HCT116 (cell line): ENCODE measurements at regions not wholly inside any gene's neighbourhood (a gene's known extent, or its start where the extent isn't known, plus 50 kb on each side); places are given as distances from the start of the nearest gene placed in this dataset.

ENCODE experiments used
- ATAC-seq: fragments of 200-7000 bp; cut with Tn5 transposase; 2 replicates; pipeline ENCODE4 v1.9.1; 2020; ENCODE audit warnings: mild to moderate bottlenecking, moderate library complexity
- BruUV-seq: library from RNA; stranded (reverse); fragments of 400-500 nt; replicated peaks from 2 replicates; lab custom pipeline; 2021; lab: Mats Ljungman, UMichigan
- CTCF ChIA-PET: fragments of 300-600 bp; sonication (Branson Sonifier 250); formaldehyde crosslinking; loops from one replicate; lab custom pipeline; 2021; ENCODE audit warnings: antibody characterized with exemption; lab: Charles Lee
- POLR2A ChIA-PET: fragments of 300-600, 350-600 bp; sonication (Branson Sonifier 250); formaldehyde crosslinking; loops from one replicate; lab custom pipeline; 2021; ENCODE audit warnings: antibody characterized with exemption; lab: Charles Lee
- RAD21 ChIA-PET, 2 experiments: fragments of 300-600 bp; sonication (Branson Sonifier 250); formaldehyde crosslinking; loops; one replicate each; lab custom pipeline; 2023; ENCODE audit warnings: low total read pairs in 2 of 2; ENCODE audit not compliant: uncharacterized antibody in 2 of 2, unreplicated experiment in 2 of 2, low non-redundant PET in 1 of 2; lab: Charles Lee
- DNase-seq: peaks from one replicate; pipeline ENCODE4 v3.0.0-alpha.2; 2010; ENCODE audit warnings: low read depth, low spot score
- H2AFZ ChIP-seq: fragments of 200-600 bp; shearing (Covaris generic), sonication (generic); 2 replicates; pipeline ENCODE4 v1.6.1; 2017; ENCODE audit warnings: low read depth, mixed run types, mixed read lengths, antibody characterized with exemption, low read length; ENCODE audit not compliant: poor library complexity, severe bottlenecking
- H3K27ac ChIP-seq: 2 replicates; pipeline ENCODE4 v1.5.1; 2012; ENCODE audit warnings: low read depth, low read length
- H3K27me3 ChIP-seq: fragments of 200-600 bp; sonication (generic); 2 replicates; pipeline ENCODE4 v1.6.1; 2016; ENCODE audit warnings: mixed run types, low read length, mixed read lengths; ENCODE audit not compliant: insufficient read depth
- H3K36me3 ChIP-seq, 2 experiments: fragments of 200-500 bp in 1 of 2; fragments of 200-600 bp in 1 of 2; sonication (Bioruptor generic) in 1 of 2; sonication (generic) in 1 of 2; 2 replicates each; pipeline versions ENCODE4 v1.5.1 to v1.6.1; 2014 to 2016; ENCODE audit warnings: low read length in 2 of 2, inconsistent platforms in 1 of 2, mixed read lengths in 1 of 2, mixed run types in 1 of 2; ENCODE audit not compliant: insufficient read depth in 2 of 2, control insufficient read depth in 1 of 2
- H3K4me1 ChIP-seq, 2 experiments: fragments of 200-600 bp in 1 of 2; sonication (generic) in 1 of 2; 2 replicates each; pipeline versions ENCODE4 v1.5.1 to v1.6.1; 2012 to 2017; ENCODE audit warnings: low read length in 2 of 2, inconsistent platforms in 1 of 2, mild to moderate bottlenecking in 1 of 2, mixed read lengths in 1 of 2, mixed run types in 1 of 2, moderate library complexity in 1 of 2; ENCODE audit not compliant: insufficient read depth in 2 of 2, control insufficient read depth in 1 of 2
- H3K4me2 ChIP-seq: fragments of 200-600 bp; sonication (generic); 2 replicates; pipeline ENCODE4 v1.6.1; 2017; ENCODE audit warnings: mixed run types, low read length, mixed read lengths
- H3K4me3 ChIP-seq, 2 experiments: fragments of 200-600 bp in 1 of 2; sonication (generic) in 1 of 2; replicated peaks in 1 of 2; 2 replicates each; pipeline ENCODE4 v1.5.1; 2011 to 2016; ENCODE audit warnings: low read length in 2 of 2, control low read depth in 1 of 2, low read depth in 1 of 2, mild to moderate bottlenecking in 1 of 2, mixed read lengths in 1 of 2, mixed run types in 1 of 2
- H3K79me2 ChIP-seq: fragments of 200-600 bp; sonication (generic); 2 replicates; pipeline ENCODE4 v1.6.1; 2017; ENCODE audit warnings: mild to moderate bottlenecking, mixed run types, low read length, moderate library complexity, mixed read lengths; ENCODE audit not compliant: insufficient read depth
- H3K9ac ChIP-seq: fragments of 200-600 bp; sonication (generic); 2 replicates; pipeline ENCODE4 v1.6.1; 2016; ENCODE audit warnings: low read length, mixed read lengths
- H3K9me2 ChIP-seq: fragments of 200-600 bp; sonication (generic), shearing (Covaris generic); 2 replicates; pipeline ENCODE4 v1.6.1; 2017; ENCODE audit warnings: mixed run types, mild to moderate bottlenecking, moderate library complexity; ENCODE audit not compliant: insufficient read depth
- H3K9me3 ChIP-seq, 2 experiments: fragments of 200-500 bp in 1 of 2; fragments of 200-600 bp in 1 of 2; sonication (Bioruptor generic) in 1 of 2; sonication (generic) in 1 of 2; 2 replicates each; pipeline ENCODE4 v1.6.1; 2014 to 2017; ENCODE audit warnings: low read length in 2 of 2, mixed read lengths in 2 of 2, inconsistent platforms in 1 of 2, low read depth in 1 of 2, mild to moderate bottlenecking in 1 of 2, mixed run types in 1 of 2, moderate library complexity in 1 of 2; ENCODE audit not compliant: control insufficient read depth in 1 of 2, insufficient read depth in 1 of 2
- H4K20me1 ChIP-seq: fragments of 200-600 bp; sonication (generic), shearing (Covaris generic); 2 replicates; pipeline ENCODE4 v1.6.1; 2017; ENCODE audit warnings: mixed run types, mild to moderate bottlenecking, moderate library complexity; ENCODE audit not compliant: insufficient read depth
- CEBPB ChIP-seq: IDR thresholded peaks from 2 replicates; pipeline ENCODE4 v1.6.1; 2012; ENCODE audit warnings: low read depth
- ELF1 ChIP-seq: IDR thresholded peaks from 2 replicates; pipeline ENCODE4 v1.6.1; 2012; ENCODE audit warnings: low read depth, borderline replicate concordance
- EZH2phosphoT487 ChIP-seq: fragments of 200-600 bp; IDR thresholded peaks from 2 replicates; pipeline ENCODE4 v1.6.1; 2018; ENCODE audit warnings: antibody characterized with exemption, borderline replicate concordance
- FOSL1 ChIP-seq: IDR thresholded peaks from 2 replicates; pipeline ENCODE4 v1.6.1; 2012; ENCODE audit warnings: low read depth
- POLR2A ChIP-seq: IDR thresholded peaks from 2 replicates; pipeline ENCODE4 v1.7.0; 2011; ENCODE audit warnings: borderline replicate concordance; ENCODE audit not compliant: insufficient read depth, insufficient read length; ENCODE audit errors: extremely low read depth
- POLR2AphosphoS5 ChIP-seq: IDR thresholded peaks from 2 replicates; pipeline ENCODE4 v1.6.1; 2011; ENCODE audit warnings: mild to moderate bottlenecking, low read depth, low read length, moderate library complexity
- RAD21 ChIP-seq: IDR thresholded peaks from 2 replicates; pipeline ENCODE4 v1.6.1; 2012; ENCODE audit warnings: low read depth, mild to moderate bottlenecking
- SRF ChIP-seq: IDR thresholded peaks from 2 replicates; pipeline ENCODE4 v1.6.1; 2012; ENCODE audit warnings: low read depth
- ZFX ChIP-seq: fragments of 450-650 bp; IDR thresholded peaks from 2 replicates; pipeline ENCODE4 v1.6.1; 2017
- intact Hi-C: fragments of 100-400 bp; cut with micrococcal nuclease; formaldehyde crosslinking; loops from 2 replicates; pipeline ENCODE4 v1.10.0; 2022
- TF ChIP-seq, protein P1 (sequence below), 3 experiments: fragments of 200-600 bp in 1 of 3; sonication (generic) in 1 of 3; IDR thresholded peaks in 2 of 3; conservative IDR thresholded peaks in 1 of 3; 2 replicates each; pipeline ENCODE4 v1.5.1; 2012 to 2017; ENCODE audit warnings: low read depth in 2 of 3, low read length in 2 of 3, antibody characterized with exemption in 1 of 3, borderline replicate concordance in 1 of 3, control low read depth in 1 of 3, mild to moderate bottlenecking in 1 of 3, mixed read lengths in 1 of 3, mixed run types in 1 of 3, moderate library complexity in 1 of 3; ENCODE audit not compliant: insufficient read depth in 1 of 3

DNA sequence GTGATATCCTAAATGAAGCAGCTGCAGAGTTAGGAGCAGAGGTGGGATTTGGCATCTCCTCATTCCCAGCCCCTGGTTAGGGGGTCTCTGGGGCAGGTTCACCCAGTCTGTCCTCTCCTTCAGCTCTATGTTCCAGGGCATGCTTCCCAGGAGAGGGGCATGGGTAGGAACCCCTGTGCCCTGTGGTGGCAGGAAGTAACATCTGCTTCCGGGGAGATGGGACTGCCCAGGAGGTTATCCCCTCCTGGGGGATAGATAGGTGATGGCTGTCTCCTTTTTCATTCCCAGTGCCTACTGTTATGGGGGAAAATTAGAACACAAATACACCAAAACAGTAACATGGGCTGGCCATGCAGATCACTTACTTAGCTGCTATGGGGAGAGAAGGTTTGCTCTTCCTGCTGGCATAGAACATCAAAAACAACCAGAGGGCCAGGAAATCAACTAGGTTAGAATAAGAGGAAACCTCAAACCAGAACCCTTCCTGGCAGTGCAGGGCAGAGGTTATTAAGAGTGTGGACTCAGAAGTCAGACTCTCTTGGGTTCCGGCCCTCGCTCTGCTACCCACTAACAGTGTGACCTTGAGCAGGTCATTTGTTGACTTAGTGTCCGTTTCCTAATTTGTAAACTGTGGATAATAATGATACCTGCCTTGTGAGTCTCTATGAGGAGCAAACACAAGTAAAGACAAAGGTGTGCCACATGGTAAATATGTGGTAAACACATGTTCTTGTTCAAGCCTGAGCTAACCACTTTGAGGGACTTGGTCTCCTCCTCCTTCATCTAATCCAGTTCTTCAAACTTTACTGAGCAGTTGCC is 157.8 kb upstream of the JUN start:
- no peaks in the 10 kb centered on the region for H3K9me3 ChIP-seq
- no peak overlapping the region for H3K9ac ChIP-seq
- DNase-seq (no peak), ATAC-seq (no peak)
- no peaks in the 10 kb centered on the region for H3K9me2 ChIP-seq
- H2AFZ ChIP-seq = no peak overlapping the region
- TF ChIP-seq EZH2phosphoT487 = no peak
- no peak for TF ChIP-seq POLR2A
- no peak for TF ChIP-seq FOSL1
- TF ChIP-seq CEBPB = no peak
- TF ChIP-seq RAD21 = no peak
- TF ChIP-seq ZFX = no peak
- TF ChIP-seq POLR2AphosphoS5 = no peak
- TF ChIP-seq, protein P1, sequence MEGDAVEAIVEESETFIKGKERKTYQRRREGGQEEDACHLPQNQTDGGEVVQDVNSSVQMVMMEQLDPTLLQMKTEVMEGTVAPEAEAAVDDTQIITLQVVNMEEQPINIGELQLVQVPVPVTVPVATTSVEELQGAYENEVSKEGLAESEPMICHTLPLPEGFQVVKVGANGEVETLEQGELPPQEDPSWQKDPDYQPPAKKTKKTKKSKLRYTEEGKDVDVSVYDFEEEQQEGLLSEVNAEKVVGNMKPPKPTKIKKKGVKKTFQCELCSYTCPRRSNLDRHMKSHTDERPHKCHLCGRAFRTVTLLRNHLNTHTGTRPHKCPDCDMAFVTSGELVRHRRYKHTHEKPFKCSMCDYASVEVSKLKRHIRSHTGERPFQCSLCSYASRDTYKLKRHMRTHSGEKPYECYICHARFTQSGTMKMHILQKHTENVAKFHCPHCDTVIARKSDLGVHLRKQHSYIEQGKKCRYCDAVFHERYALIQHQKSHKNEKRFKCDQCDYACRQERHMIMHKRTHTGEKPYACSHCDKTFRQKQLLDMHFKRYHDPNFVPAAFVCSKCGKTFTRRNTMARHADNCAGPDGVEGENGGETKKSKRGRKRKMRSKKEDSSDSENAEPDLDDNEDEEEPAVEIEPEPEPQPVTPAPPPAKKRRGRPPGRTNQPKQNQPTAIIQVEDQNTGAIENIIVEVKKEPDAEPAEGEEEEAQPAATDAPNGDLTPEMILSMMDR (IDR thresholded peaks at IDR 0.05 in 2 of 3, conservative IDR thresholded peaks at IDR 0.05 in 1 of 3; ENCODE audit: borderline replicate concordance in 1 of 3, insufficient read depth in 1 of 3, low read depth in 2 of 3, low read length in 2 of 3) = no peak
- no peak for TF ChIP-seq ELF1
- TF ChIP-seq SRF = no peak
- ChIA-PET RAD21 (no interaction called here), CTCF (no interaction called here), POLR2A (no interaction called here)
- no peak overlapping the region for H3K4me2 ChIP-seq
- no peak overlapping the region for H3K4me3 ChIP-seq
- H3K79me2 ChIP-seq = no peaks in the 10 kb centered on the region
- intact Hi-C loops = no loop called here
- no peaks in the 10 kb centered on the region for H4K20me1 ChIP-seq
- H3K27ac ChIP-seq = no peak overlapping the region
- no peaks in the 10 kb centered on the region for H3K36me3 ChIP-seq
- BruUV-seq = no TSS peak
- no peaks in the 10 kb centered on the region for H3K4me1 ChIP-seq
- no peaks in the 10 kb centered on the region for H3K27me3 ChIP-seq
